ENCODE measurements at regions not wholly inside any gene's neighbourhood (a gene's known extent, or its start where the extent isn't known, plus 50 kb on each side); places are given as distances from the start of the nearest gene placed in this dataset.
A peak's percentile ranks its signal among the peaks of the same experiment; 100 is the strongest.
"Not testable (repeated sequence)": the region's sequence is repeated elsewhere in the genome, so short reads cannot be mapped to it uniquely, and the experiment has no call there.

DNA sequence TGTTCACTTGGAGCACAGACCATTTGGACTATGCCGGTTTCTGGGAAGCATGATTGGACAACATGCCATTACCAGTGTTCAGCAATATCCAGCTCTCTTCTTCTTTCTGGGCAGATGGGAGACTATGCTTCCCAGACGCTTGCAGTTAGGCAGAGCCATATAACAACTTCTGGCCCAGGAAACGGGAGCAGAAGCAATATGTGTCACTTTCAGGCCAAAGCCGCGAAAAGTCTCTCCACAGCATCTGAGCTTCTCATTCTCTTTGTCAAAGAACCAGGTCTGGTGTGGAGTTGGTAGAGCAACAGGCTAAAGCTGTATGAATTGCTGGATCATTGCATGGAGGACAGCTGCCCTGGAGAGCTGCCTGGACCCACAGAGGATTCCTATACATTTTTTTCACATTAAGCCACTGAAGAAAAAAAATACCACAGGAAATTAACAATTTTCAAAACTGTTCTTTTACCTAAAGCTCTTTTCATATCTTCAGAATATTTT, 131.4 kb upstream of the FRG1 start:
- DNase-seq, result no peak

GRCh38 chr4:189809839-189810238, 130.8 kb upstream of the FRG1 start:
- no peak for DNase-seq

- DNase-seq, result peak in 1 of 51 donors; percentile 6
These were observed 130.1 kb upstream of the FRG1 start for GRCh38 chr4:189810318-189811181.

- no peak for DNase-seq
These were observed 125.1 kb upstream of the FRG1 start for GRCh38 chr4:189815404-189816192.

- DNase-seq, result no peak
These were observed 118.3 kb upstream of the FRG1 start for GRCh38 chr4:189822326-189822725.

DNA sequence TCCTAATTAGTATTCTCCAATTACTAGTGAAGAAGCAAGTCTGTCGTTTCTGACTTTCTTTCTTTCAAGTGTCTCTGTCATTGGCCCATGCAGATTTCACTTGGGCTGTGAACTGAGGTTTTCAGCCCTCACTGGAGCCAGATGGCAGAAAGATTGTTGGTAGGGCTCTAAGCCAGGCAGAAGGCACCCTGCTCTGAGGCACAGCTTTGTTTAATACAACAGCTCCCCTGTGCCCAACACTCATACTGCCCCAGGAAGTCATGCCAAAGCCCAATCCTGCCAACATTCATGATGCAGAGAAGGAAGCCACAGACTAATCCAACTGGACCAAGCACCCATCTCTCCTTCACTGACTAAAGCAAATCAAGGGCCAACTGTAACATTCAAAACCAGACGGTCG, 117.1 kb upstream of the FRG1 start:
- DNase-seq, result peak in 43 of 51 donors; percentile 6 to 88 (median 63)

- DNase-seq, result no peak
These were observed 115.2 kb upstream of the FRG1 start for GRCh38 chr4:189825466-189825865.

DNA sequence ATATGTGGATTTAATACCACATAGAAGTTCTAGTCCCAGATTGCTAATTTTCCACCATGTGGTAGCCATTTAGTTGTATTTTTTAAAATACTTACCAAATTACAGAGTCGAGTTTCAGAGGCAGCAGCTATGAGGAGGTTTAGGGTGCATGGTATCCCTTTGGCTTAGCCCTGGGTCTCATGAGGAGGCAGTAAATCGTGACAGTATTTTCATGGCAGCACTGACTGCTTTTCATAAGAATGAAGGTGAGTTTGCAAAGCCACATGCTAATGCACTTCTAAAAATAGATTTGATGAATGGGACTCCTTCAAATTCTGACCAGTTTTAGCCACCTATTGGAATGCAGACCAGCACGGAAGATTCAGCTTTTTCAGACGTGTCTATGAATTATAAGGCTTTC, 114.0 kb upstream of the FRG1 start:
- DNase-seq, result no peak

DNA sequence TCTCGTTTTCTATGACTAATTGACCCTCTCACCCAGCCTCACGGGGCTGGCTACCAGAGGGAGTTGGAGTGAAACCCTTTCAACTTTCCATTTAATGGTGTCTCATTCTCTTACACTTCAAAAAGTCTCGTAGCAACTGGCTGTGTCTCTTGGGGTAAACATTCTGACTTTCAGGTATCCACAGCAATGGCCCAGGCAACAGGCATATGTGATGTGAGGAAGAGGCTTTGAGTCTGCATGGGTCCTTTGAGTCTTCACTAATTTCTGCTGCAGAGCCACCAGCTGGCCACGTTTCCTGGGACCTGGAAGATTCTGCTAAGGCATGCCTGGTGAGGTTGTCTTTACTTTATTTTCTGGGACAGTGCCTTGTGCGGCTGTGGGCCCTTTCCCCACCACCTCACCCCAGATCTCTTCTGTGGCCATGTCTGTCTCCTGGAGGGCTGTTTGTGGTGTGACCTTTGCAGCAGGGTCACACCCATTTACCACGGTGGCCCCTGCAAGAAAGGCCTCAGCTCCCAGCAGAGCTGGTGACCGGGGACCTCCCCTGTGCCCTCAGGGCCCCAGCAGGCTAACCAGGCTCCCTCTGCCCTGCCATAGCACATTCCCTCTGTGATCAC, 112.5 kb upstream of the FRG1 start:
- DNase-seq, result no peak

- DNase-seq, result no peak
These were observed 108.1 kb upstream of the FRG1 start for GRCh38 chr4:189832528-189832927.

- DNase-seq, result no peak
These were observed 106.1 kb upstream of the FRG1 start for GRCh38 chr4:189834616-189835015.

DNA sequence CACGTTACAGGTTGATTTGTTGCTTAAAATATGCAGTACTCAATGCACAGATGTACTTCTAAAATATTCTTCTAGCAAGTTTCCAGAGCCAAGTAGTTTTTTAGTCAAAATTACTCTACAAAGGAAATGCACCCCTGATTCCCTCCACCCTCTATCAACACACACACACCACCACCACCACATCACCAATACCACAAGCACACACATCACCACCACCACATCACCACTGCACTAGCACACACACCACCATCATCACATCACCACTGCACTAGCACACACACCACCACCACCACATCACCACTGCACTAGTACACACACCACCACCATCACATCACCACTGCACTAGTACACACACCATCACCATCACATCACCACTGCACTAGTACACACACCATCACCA, 105.2 kb upstream of the FRG1 start:
- DNase-seq, result no peak

GRCh38 chr4:189837471-189837870, 103.2 kb upstream of the FRG1 start:
- no peak for DNase-seq

DNA sequence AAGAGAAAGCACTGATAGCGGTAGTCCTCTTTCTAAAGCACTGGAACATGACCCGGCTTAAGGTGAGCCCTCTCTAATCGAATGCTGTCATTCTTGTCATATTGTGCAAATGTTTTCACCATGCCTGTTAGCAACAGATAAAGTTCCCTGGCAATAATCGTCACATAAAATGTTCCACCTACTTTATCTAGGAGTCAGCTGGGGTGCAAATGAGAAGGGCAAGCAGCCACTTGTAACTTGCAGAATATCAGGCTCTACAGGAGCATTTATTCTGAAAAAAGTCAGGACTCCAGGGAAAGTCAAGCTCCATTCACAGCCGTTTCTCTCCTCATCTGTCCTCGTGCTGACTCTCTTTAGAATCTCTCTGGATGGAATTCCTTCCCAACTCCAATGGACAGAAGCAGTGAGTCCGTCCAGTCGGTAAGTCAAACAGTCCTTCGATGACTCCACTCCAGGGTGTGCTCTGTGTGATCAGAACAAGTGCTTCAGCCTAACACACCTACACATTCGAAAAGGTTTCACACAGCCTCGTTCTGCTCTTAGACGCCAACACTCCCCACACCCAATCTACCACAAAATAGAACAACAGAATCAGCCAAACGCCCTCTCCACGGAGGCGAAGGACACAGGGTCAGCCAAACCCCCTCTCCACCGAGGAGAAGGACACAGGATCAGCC, 101.7 kb upstream of the FRG1 start:
- DNase-seq, result no peak

- no peak for DNase-seq
These were observed 100.3 kb upstream of the FRG1 start for GRCh38 chr4:189840356-189840755.

DNA sequence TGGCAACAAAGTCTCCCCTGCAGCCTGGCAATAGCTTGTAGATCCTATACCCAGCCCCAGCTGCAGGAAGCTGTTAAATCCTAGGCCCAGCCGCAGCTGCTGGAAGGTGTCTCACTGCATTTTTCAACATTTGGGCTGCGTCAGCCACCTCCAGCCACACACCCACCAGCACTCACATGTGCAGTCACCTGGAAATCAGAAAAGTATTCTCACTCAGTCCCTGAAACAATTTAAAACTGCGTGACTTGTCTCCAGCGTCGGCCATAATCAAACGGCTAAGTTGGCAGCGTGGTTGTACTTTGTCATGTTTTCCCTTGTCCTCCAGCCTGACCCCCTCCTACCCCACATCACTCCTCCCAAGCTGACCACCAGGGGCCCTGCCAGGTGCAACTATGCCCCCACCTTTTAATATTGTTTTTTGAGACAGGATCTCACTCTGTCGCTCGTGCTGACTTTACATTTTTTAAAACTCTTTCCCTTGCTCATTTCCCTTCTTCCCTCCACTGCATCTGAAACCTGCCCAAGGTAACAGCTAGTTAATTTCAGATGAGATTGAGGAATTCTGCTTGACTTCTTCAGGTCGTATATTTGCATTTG, 97.2 kb upstream of the FRG1 start:
- no peak for DNase-seq

- no peak for DNase-seq
These were observed 95.4 kb upstream of the FRG1 start for GRCh38 chr4:189845145-189845846.

DNA sequence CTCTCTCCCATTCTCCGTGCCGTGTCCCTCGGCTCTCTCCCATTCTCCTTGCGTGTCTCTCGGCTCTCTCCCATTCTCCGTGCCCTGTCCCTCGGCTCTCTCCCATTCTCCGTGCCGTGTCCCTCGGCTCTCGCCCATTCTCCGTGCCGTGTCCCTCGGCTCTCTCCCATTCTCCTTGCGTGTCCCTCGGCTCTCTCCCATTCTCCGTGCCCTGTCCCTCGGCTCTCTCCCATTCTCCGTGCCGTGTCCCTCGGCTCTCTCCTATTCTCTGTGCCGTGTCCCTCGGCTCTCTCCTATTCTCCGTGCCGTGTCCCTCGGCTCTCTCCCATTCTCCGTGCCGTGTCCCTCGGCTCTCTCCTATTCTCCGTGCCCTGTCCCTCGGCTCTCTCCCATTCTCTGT, 94.6 kb upstream of the FRG1 start:
- DNase-seq, result not testable (repeated sequence)

DNA sequence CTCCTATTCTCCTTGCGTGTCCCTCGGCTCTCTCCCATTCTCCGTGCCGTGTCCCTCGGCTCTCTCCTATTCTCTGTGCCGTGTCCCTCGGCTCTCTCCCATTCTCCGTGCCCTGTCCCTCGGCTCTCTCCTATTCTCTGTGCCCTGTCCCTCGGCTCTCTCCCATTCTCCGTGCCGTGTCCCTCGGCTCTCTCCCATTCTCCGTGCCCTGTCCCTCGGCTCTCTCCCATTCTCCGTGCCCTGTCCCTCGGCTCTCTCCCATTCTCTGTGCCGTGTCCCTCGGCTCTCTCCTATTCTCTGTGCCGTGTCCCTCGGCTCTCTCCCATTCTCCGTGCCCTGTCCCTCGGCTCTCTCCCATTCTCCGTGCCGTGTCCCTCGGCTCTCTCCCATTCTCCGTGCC, 94.1 kb upstream of the FRG1 start:
- not testable (repeated sequence) for DNase-seq

- not testable (repeated sequence) for DNase-seq
These were observed 92.0 kb upstream of the FRG1 start for GRCh38 chr4:189848672-189849071.

All from hypothalamus (tissue), 51 donors.